Choroid plexus epithelial cell (primary cell): ENCODE measurements at regions not wholly inside any gene's neighbourhood (a gene's known extent, or its start where the extent isn't known, plus 50 kb on each side); places are given as distances from the start of the nearest gene placed in this dataset.
"Not testable (repeated sequence)": the region's sequence is repeated elsewhere in the genome, so short reads cannot be mapped to it uniquely, and the experiment has no call there.

Experiments
- DNase-seq: peaks from one replicate; pipeline ENCODE4 v3.0.0-alpha.2; 2010; ENCODE audit warnings: low read depth
- H3K4me3 ChIP-seq: 2 replicates; pipeline ENCODE4 v1.5.1; 2011; ENCODE audit warnings: low read depth, mild to moderate bottlenecking, control low read depth, low read length, moderate library complexity
- CTCF ChIP-seq: conservative IDR thresholded peaks from 2 replicates; pipeline ENCODE4 v1.5.1; 2011; ENCODE audit warnings: low read depth, mild to moderate bottlenecking, control low read depth, inconsistent platforms, low read length, moderate library complexity

GRCh38 chr1:78329475-78329874, 161.3 kb upstream of the PTGFR start:
- no peak overlapping the region for H3K4me3 ChIP-seq
- TF ChIP-seq CTCF = no peak
- no peak for DNase-seq

GRCh38 chr1:78331799-78332198, 159.0 kb upstream of the PTGFR start:
- TF ChIP-seq CTCF = no peak
- DNase-seq = no peak
- H3K4me3 ChIP-seq = no peak overlapping the region

DNA sequence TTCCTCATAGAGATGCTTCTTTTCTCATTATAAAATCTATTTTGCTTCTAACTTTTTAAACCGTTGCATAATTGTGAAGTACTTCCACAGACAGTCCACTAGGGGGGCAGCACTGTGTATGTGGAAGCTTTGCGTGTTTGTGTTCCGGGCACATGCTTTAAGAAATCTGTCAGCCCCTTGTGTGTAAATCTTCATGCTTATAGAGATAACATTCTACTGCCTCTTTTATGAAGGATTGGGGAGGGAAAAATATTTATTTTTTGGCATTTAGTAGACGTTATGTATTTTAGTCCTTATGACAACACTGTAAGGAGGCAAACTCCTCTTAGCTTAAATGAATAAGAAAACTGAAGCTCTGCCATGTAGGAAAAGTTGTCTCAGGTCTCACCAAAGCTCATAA, 157.3 kb upstream of the PTGFR start:
- peak; percentile 87 for TF ChIP-seq CTCF
- DNase-seq = peak; percentile 86
- H3K4me3 ChIP-seq = no peak overlapping the region

- peak; percentile 27 for DNase-seq
- TF ChIP-seq CTCF = no peak
- H3K4me3 ChIP-seq = no peak overlapping the region
These were observed 156.7 kb upstream of the PTGFR start for GRCh38 chr1:78334114-78334513.

DNA sequence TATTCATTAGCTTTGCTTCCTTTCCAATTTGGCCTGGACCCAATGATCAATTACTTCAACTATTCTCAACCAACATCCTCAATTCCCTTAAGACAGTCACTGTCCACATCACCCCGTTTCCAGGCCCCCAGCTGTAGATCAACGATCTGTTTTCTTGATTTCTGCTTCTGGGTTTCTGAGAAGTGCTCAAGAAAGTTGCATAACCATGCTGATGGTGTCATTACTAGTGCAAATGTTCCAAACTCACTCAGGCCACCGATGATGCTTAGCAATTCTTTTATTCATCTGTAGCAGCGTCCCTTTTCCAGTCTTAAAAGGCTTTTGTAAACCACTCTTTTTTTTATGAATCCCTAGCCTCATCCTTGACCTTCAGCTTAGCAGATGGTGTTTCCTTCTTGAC, 155.8 kb upstream of the PTGFR start:
- DNase-seq = peak; percentile 24
- no peak overlapping the region for H3K4me3 ChIP-seq
- no peak for TF ChIP-seq CTCF

DNA sequence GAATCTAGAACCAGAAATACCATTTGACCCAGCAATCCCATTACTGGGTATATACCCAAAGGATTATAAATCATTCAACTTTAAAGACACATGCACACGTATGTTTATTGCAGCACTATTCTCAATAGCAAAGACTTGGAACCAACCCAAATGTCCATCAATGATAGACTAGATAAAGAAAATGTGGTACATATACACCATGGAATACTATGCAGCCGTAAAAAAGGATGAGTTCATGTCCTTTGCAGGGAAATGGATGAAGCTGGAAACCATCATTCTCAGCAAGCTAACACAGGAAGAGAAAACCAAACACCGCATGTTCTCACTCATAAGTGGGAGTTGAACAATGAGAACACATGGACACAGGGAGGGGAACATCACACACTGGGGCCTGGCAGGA, 154.0 kb upstream of the PTGFR start:
- not testable (repeated sequence) for H3K4me3 ChIP-seq, DNase-seq

DNA sequence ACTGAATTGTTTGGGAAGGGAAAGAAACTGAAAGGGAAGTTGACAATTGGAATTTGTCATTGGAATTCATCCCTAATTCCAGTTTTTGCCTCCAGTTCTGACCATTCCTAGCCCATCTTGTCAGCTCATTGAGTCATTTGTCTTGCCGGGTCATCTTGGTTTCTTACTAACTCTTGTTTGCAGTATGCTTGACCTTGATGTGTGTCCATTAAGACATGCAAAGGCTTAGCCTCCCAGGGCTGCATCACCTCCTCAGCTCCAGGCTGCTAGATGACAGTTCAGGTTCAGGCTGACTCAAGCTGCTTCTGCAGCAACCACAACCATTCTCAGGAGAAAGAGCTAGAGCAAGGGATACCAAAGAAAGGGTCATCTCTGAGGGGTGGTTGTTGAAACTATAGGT, 151.3 kb upstream of the PTGFR start:
- TF ChIP-seq CTCF = no peak
- peak; percentile 71 for DNase-seq
- no peak overlapping the region for H3K4me3 ChIP-seq

GRCh38 chr1:78340006-78340405, 150.8 kb upstream of the PTGFR start:
- no peak for TF ChIP-seq CTCF
- H3K4me3 ChIP-seq = no peak overlapping the region
- DNase-seq = peak; percentile 83
